ENCODE measurements at regions not wholly inside any gene's neighbourhood (a gene's known extent, or its start where the extent isn't known, plus 50 kb on each side); places are given as distances from the start of the nearest gene placed in this dataset.

GRCh38 chr21:27388825-27389224, 421.9 kb upstream of the ADAMTS5 start:
- TF ChIP-seq, protein P1, sequence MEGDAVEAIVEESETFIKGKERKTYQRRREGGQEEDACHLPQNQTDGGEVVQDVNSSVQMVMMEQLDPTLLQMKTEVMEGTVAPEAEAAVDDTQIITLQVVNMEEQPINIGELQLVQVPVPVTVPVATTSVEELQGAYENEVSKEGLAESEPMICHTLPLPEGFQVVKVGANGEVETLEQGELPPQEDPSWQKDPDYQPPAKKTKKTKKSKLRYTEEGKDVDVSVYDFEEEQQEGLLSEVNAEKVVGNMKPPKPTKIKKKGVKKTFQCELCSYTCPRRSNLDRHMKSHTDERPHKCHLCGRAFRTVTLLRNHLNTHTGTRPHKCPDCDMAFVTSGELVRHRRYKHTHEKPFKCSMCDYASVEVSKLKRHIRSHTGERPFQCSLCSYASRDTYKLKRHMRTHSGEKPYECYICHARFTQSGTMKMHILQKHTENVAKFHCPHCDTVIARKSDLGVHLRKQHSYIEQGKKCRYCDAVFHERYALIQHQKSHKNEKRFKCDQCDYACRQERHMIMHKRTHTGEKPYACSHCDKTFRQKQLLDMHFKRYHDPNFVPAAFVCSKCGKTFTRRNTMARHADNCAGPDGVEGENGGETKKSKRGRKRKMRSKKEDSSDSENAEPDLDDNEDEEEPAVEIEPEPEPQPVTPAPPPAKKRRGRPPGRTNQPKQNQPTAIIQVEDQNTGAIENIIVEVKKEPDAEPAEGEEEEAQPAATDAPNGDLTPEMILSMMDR (IDR thresholded peaks at IDR 0.05; ENCODE audit: extremely low read depth in 1 of 2, insufficient read depth in 1 of 2, low read depth in 1 of 2, low read length in 2 of 2), result no peak
- TF ChIP-seq POLR2A (IDR thresholded peaks at IDR 0.05; ENCODE audit: low read depth, low read length) (no peak), POLR2AphosphoS5 (IDR thresholded peaks at IDR 0.05; ENCODE audit: insufficient read depth, low read depth, low read length) (no peak), EZH2 (IDR thresholded peaks at IDR 0.05; ENCODE audit: borderline replicate concordance, low read depth, low read length, severe bottlenecking) (no peak), JUN (IDR thresholded peaks at IDR 0.05; ENCODE audit: borderline replicate concordance, insufficient read depth, insufficient read length, low read depth) (no peak)
- TF ChIP-seq, protein P2, sequence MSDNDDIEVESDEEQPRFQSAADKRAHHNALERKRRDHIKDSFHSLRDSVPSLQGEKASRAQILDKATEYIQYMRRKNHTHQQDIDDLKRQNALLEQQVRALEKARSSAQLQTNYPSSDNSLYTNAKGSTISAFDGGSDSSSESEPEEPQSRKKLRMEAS (IDR thresholded peaks at IDR 0.05; ENCODE audit: insufficient read depth, insufficient read length), result no peak
